Activated CD4-positive, alpha-beta T cell treated with anti-CD3 and anti-CD28 coated beads, Interleukin-2, amount 10 ng/mL, durations not matched to agents 24 days and 14 days (primary cell): ENCODE measurements at regions not wholly inside any gene's neighbourhood (a gene's known extent, or its start where the extent isn't known, plus 50 kb on each side); places are given as distances from the start of the nearest gene placed in this dataset.

Experiments
- DNase-seq: peaks from one replicate; pipeline ENCODE4 v3.0.0; 2022
- H3K27ac Mint-ChIP-seq: one replicate; pipeline ENCODE4 v1.8.0; 2022; ENCODE audit warnings: mild to moderate bottlenecking, mixed read lengths
- H3K27me3 Mint-ChIP-seq: one replicate; pipeline ENCODE4 v1.8.0; 2022; ENCODE audit warnings: mixed read lengths
- H3K36me3 Mint-ChIP-seq: one replicate; pipeline ENCODE4 v1.8.0; 2022; ENCODE audit warnings: low read depth, mild to moderate bottlenecking, mixed read lengths
- H3K4me1 Mint-ChIP-seq: one replicate; pipeline ENCODE4 v1.8.0; 2021; ENCODE audit warnings: mixed read lengths
- H3K4me3 Mint-ChIP-seq: one replicate; pipeline ENCODE4 v1.8.0; 2022; ENCODE audit warnings: mild to moderate bottlenecking, moderate library complexity, mixed read lengths
- H3K9me3 Mint-ChIP-seq: one replicate; pipeline ENCODE4 v1.8.0; 2021; ENCODE audit warnings: mixed read lengths
- intact Hi-C: fragments of 100-400 bp; cut with micrococcal nuclease; formaldehyde crosslinking; loops from one replicate; pipeline ENCODE4 v1.15.1; 2023

GRCh38 chr1:194273660-194274059 is 1087.2 kb upstream of the B3GALT2 start:
- Mint-ChIP-seq H3K27ac (no peak overlapping the region), H3K4me1 (no peaks in the 10 kb centered on the region), H3K27me3 (no peaks in the 10 kb centered on the region), H3K4me3 (no peak overlapping the region), H3K36me3 (no peaks in the 10 kb centered on the region), H3K9me3 (peaks cover 1% of the 10 kb centered on the region)
- intact Hi-C loops, result no loop called here
- DNase-seq, result no peak

GRCh38 chr1:194268839-194269238 is 1082.4 kb upstream of the B3GALT2 start:
- Mint-ChIP-seq H3K27me3 (no peaks in the 10 kb centered on the region), H3K9me3 (peaks cover 11% of the 10 kb centered on the region), H3K36me3 (no peaks in the 10 kb centered on the region), H3K4me1 (no peaks in the 10 kb centered on the region), H3K4me3 (no peak overlapping the region), H3K27ac (no peak overlapping the region)
- DNase-seq, result no peak
- intact Hi-C loops, result no loop called here

GRCh38 chr1:194267021-194267420 is 1080.6 kb upstream of the B3GALT2 start:
- intact Hi-C loops, result no loop called here
- DNase-seq, result no peak
- H3K27ac Mint-ChIP-seq, result no peak overlapping the region
- peaks cover 15% of the 10 kb centered on the region for H3K9me3 Mint-ChIP-seq
- no peak overlapping the region for H3K4me3 Mint-ChIP-seq
- H3K4me1 Mint-ChIP-seq, result no peaks in the 10 kb centered on the region
- H3K36me3 Mint-ChIP-seq, result no peaks in the 10 kb centered on the region
- H3K27me3 Mint-ChIP-seq, result no peaks in the 10 kb centered on the region

GRCh38 chr1:194256010-194256409 is 1069.6 kb upstream of the B3GALT2 start:
- H3K9me3 Mint-ChIP-seq, result no peaks in the 10 kb centered on the region
- no peak overlapping the region for H3K27ac Mint-ChIP-seq
- no peak for DNase-seq
- H3K27me3 Mint-ChIP-seq, result no peaks in the 10 kb centered on the region
- no peak overlapping the region for H3K4me3 Mint-ChIP-seq
- intact Hi-C loops, result no loop called here
- H3K4me1 Mint-ChIP-seq, result no peaks in the 10 kb centered on the region
- H3K36me3 Mint-ChIP-seq, result no peaks in the 10 kb centered on the region

- H3K27me3 Mint-ChIP-seq, result no peaks in the 10 kb centered on the region
- intact Hi-C loops, result no loop called here
- no peak overlapping the region for H3K4me3 Mint-ChIP-seq
- no peak overlapping the region for H3K27ac Mint-ChIP-seq
- H3K9me3 Mint-ChIP-seq, result no peaks in the 10 kb centered on the region
- H3K4me1 Mint-ChIP-seq, result no peaks in the 10 kb centered on the region
- no peaks in the 10 kb centered on the region for H3K36me3 Mint-ChIP-seq
- no peak for DNase-seq
Measured at GRCh38 chr1:194252199-194252598, 1065.8 kb upstream of the B3GALT2 start.

- Mint-ChIP-seq H3K27ac (no peak overlapping the region), H3K36me3 (no peaks in the 10 kb centered on the region), H3K9me3 (no peaks in the 10 kb centered on the region), H3K27me3 (no peaks in the 10 kb centered on the region), H3K4me1 (no peaks in the 10 kb centered on the region), H3K4me3 (no peak overlapping the region)
- no peak for DNase-seq
- intact Hi-C loops, result no loop called here
Measured at GRCh38 chr1:194241215-194241614, 1054.8 kb upstream of the B3GALT2 start.

- no peak for DNase-seq
- no peak overlapping the region for H3K4me3 Mint-ChIP-seq
Measured at GRCh38 chr1:194233069-194233468, 1046.7 kb upstream of the B3GALT2 start.

GRCh38 chr1:194230351-194231144 is 1044.1 kb upstream of the B3GALT2 start:
- Mint-ChIP-seq H3K27ac (no peak overlapping the region), H3K4me1 (peaks cover under 1% of the 10 kb centered on the region), H3K9me3 (peaks cover 4% of the 10 kb centered on the region), H3K4me3 (no peak overlapping the region), H3K36me3 (no peaks in the 10 kb centered on the region), H3K27me3 (no peaks in the 10 kb centered on the region)
- intact Hi-C loops, result no loop called here
- no peak for DNase-seq

More at GRCh38 chr1:194233069-194233468, 1046.7 kb upstream of the B3GALT2 start:
- no peaks in the 10 kb centered on the region for H3K27me3 Mint-ChIP-seq
- no peaks in the 10 kb centered on the region for H3K4me1 Mint-ChIP-seq
- H3K9me3 Mint-ChIP-seq, result peaks cover 4% of the 10 kb centered on the region
- no peak overlapping the region for H3K27ac Mint-ChIP-seq
- intact Hi-C loops, result no loop called here
- H3K36me3 Mint-ChIP-seq, result no peaks in the 10 kb centered on the region

- H3K4me1 Mint-ChIP-seq, result peaks cover 2% of the 10 kb centered on the region
- peaks cover 4% of the 10 kb centered on the region for H3K9me3 Mint-ChIP-seq
- DNase-seq, result no peak
- intact Hi-C loops, result no loop called here
- H3K27me3 Mint-ChIP-seq, result no peaks in the 10 kb centered on the region
- no peaks in the 10 kb centered on the region for H3K36me3 Mint-ChIP-seq
- no peak overlapping the region for H3K4me3 Mint-ChIP-seq
- H3K27ac Mint-ChIP-seq, result no peak overlapping the region
Measured at GRCh38 chr1:194228427-194228826, 1042.0 kb upstream of the B3GALT2 start.

- Mint-ChIP-seq H3K9me3 (peaks cover 4% of the 10 kb centered on the region), H3K4me1 (peaks cover 2% of the 10 kb centered on the region), H3K27ac (no peak overlapping the region), H3K27me3 (no peaks in the 10 kb centered on the region), H3K4me3 (no peak overlapping the region), H3K36me3 (no peaks in the 10 kb centered on the region)
- DNase-seq, result no peak
- intact Hi-C loops, result no loop called here
Measured at GRCh38 chr1:194227161-194227560, 1040.7 kb upstream of the B3GALT2 start.

- no peak overlapping the region for H3K27ac Mint-ChIP-seq
- peaks cover 2% of the 10 kb centered on the region for H3K4me1 Mint-ChIP-seq
- H3K9me3 Mint-ChIP-seq, result peaks cover 4% of the 10 kb centered on the region
- H3K4me3 Mint-ChIP-seq, result no peak overlapping the region
- intact Hi-C loops, result no loop called here
- no peaks in the 10 kb centered on the region for H3K27me3 Mint-ChIP-seq
- H3K36me3 Mint-ChIP-seq, result no peaks in the 10 kb centered on the region
- DNase-seq, result no peak
Measured at GRCh38 chr1:194225821-194226220, 1039.4 kb upstream of the B3GALT2 start.

GRCh38 chr1:194223596-194223995 is 1037.2 kb upstream of the B3GALT2 start:
- Mint-ChIP-seq H3K27me3 (no peaks in the 10 kb centered on the region), H3K9me3 (peaks cover 6% of the 10 kb centered on the region), H3K4me1 (peaks cover 2% of the 10 kb centered on the region), H3K4me3 (no peak overlapping the region), H3K27ac (no peak overlapping the region), H3K36me3 (no peaks in the 10 kb centered on the region)
- no peak for DNase-seq
- intact Hi-C loops, result no loop called here

GRCh38 chr1:194215448-194215847 is 1029.0 kb upstream of the B3GALT2 start:
- DNase-seq, result no peak
- Mint-ChIP-seq H3K4me1 (no peaks in the 10 kb centered on the region), H3K27me3 (no peaks in the 10 kb centered on the region), H3K36me3 (no peaks in the 10 kb centered on the region), H3K27ac (no peak overlapping the region), H3K4me3 (no peak overlapping the region), H3K9me3 (peaks cover 6% of the 10 kb centered on the region)
- intact Hi-C loops, result no loop called here

- H3K4me1 Mint-ChIP-seq, result no peaks in the 10 kb centered on the region
- intact Hi-C loops, result no loop called here
- no peaks in the 10 kb centered on the region for H3K36me3 Mint-ChIP-seq
- no peak for DNase-seq
- H3K27me3 Mint-ChIP-seq, result no peaks in the 10 kb centered on the region
- no peak overlapping the region for H3K4me3 Mint-ChIP-seq
- H3K27ac Mint-ChIP-seq, result no peak overlapping the region
- H3K9me3 Mint-ChIP-seq, result peaks cover 6% of the 10 kb centered on the region
Measured at GRCh38 chr1:194214735-194215134, 1028.3 kb upstream of the B3GALT2 start.

GRCh38 chr1:194209920-194210319 is 1023.5 kb upstream of the B3GALT2 start:
- H3K9me3 Mint-ChIP-seq, result no peaks in the 10 kb centered on the region

More at GRCh38 chr1:194209920-194210319, 1023.5 kb upstream of the B3GALT2 start:
- H3K36me3 Mint-ChIP-seq, result no peaks in the 10 kb centered on the region
- no peaks in the 10 kb centered on the region for H3K4me1 Mint-ChIP-seq
- no peak overlapping the region for H3K27ac Mint-ChIP-seq
- H3K27me3 Mint-ChIP-seq, result no peaks in the 10 kb centered on the region
- intact Hi-C loops, result no loop called here
- no peak overlapping the region for H3K4me3 Mint-ChIP-seq
- DNase-seq, result no peak
